CD14-positive monocyte (primary cell): ENCODE measurements at regions not wholly inside any gene's neighbourhood (a gene's known extent, or its start where the extent isn't known, plus 50 kb on each side); places are given as distances from the start of the nearest gene placed in this dataset.

Experiments
- DNase-seq, 3 donors: peaks; one replicate each; pipeline ENCODE4 v3.0.0-alpha.2; 2011 to 2022
- H2AFZ ChIP-seq: 2 replicates; pipeline ENCODE4 v1.6.0; 2012; ENCODE audit warnings: mild to moderate bottlenecking, low read depth, low read length, inconsistent platforms; ENCODE audit not compliant: insufficient read depth, poor library complexity, severe bottlenecking
- H3K27ac ChIP-seq, 2 donors: 1 replicate in 1 of 2; 2 replicates in 1 of 2; pipeline ENCODE4 v1.5.1; 2012 to 2013; ENCODE audit warnings: low read length in 2 of 2, control low read depth in 1 of 2, inconsistent platforms in 1 of 2, low read depth in 1 of 2, mild to moderate bottlenecking in 1 of 2
- H3K27me3 ChIP-seq, 2 donors: one replicate each; pipeline versions ENCODE4 v1.6.0 to v1.6.1; 2011 to 2013; ENCODE audit warnings: low read length in 2 of 2; ENCODE audit not compliant: control insufficient read depth in 2 of 2, insufficient read depth in 2 of 2
- H3K36me3 ChIP-seq, 2 donors: replicated peaks in 1 of 2; 1 replicate in 1 of 2; 2 replicates in 1 of 2; pipeline versions ENCODE4 v1.5.1 to v1.6.1; 2012 to 2013; ENCODE audit warnings: low read length in 2 of 2, control low read depth in 1 of 2, inconsistent platforms in 1 of 2, mild to moderate bottlenecking in 1 of 2; ENCODE audit not compliant: insufficient read depth in 2 of 2, control insufficient read depth in 1 of 2
- H3K4me1 ChIP-seq, 2 donors: 1 replicate in 1 of 2; 2 replicates in 1 of 2; pipeline versions ENCODE4 v1.5.1 to v1.6.1; 2012 to 2013; ENCODE audit warnings: low read length in 2 of 2, control low read depth in 1 of 2, inconsistent platforms in 1 of 2, mild to moderate bottlenecking in 1 of 2, moderate library complexity in 1 of 2; ENCODE audit not compliant: insufficient read depth in 2 of 2, control insufficient read depth in 1 of 2
- H3K4me2 ChIP-seq: replicated peaks from 2 replicates; pipeline ENCODE3; 2012; ENCODE audit warnings: low read length, moderate library complexity, mild to moderate bottlenecking; ENCODE audit not compliant: poor library complexity, severe bottlenecking; ENCODE audit errors: extremely low read depth
- H3K4me3 ChIP-seq, 3 experiments: fragments of 200-600 bp in 1 of 3; sonication (generic) in 1 of 3; replicated peaks in 1 of 3; 1 replicate in 2 of 3; 2 replicates in 1 of 3; pipeline ENCODE4 v1.5.1; 2011 to 2013; ENCODE audit warnings: low read length in 3 of 3, mild to moderate bottlenecking in 3 of 3, control low read depth in 2 of 3, low read depth in 2 of 3, inconsistent platforms in 1 of 3, moderate library complexity in 1 of 3
- H3K79me2 ChIP-seq: 2 replicates; pipeline ENCODE4 v1.6.0; 2012; ENCODE audit warnings: mild to moderate bottlenecking, control low read depth, inconsistent platforms, low read length, moderate library complexity; ENCODE audit not compliant: insufficient read depth
- H3K9ac ChIP-seq: 2 replicates; pipeline ENCODE4 v1.6.0; 2017; ENCODE audit warnings: low read length, mild to moderate bottlenecking; ENCODE audit not compliant: insufficient read depth, poor library complexity, severe bottlenecking
- H3K9me3 ChIP-seq, 2 donors: replicated peaks in 1 of 2; 1 replicate in 1 of 2; 2 replicates in 1 of 2; pipeline versions ENCODE4 v1.5.1 to v1.6.1; 2012 to 2013; ENCODE audit warnings: low read length in 2 of 2, control low read depth in 1 of 2; ENCODE audit not compliant: control insufficient read depth in 1 of 2, insufficient read depth in 1 of 2
- H4K20me1 ChIP-seq: 2 replicates; pipeline ENCODE4 v1.6.0; 2012; ENCODE audit warnings: mild to moderate bottlenecking, low read length, control low read depth, moderate library complexity; ENCODE audit not compliant: insufficient read depth
- H3K27ac Mint-ChIP-seq, 7 donors: one replicate each; pipeline ENCODE4 v1.8.0; 2020; ENCODE audit warnings: mild to moderate bottlenecking in 7 of 7, mixed read lengths in 7 of 7, moderate library complexity in 6 of 7, inconsistent platforms in 2 of 7
- H3K27me3 Mint-ChIP-seq, 3 donors: one replicate each; pipeline ENCODE4 v1.8.0; 2021 to 2022; ENCODE audit warnings: low read depth in 3 of 3, mild to moderate bottlenecking in 3 of 3, mixed read lengths in 3 of 3, moderate library complexity in 3 of 3, inconsistent platforms in 1 of 3
- H3K36me3 Mint-ChIP-seq, 2 donors: one replicate each; pipeline ENCODE4 v1.8.0; 2020; ENCODE audit warnings: mixed read lengths in 2 of 2, inconsistent platforms in 1 of 2, mild to moderate bottlenecking in 1 of 2
- H3K4me1 Mint-ChIP-seq: one replicate; pipeline ENCODE4 v1.8.0; 2020; ENCODE audit warnings: mild to moderate bottlenecking, mixed read lengths
- H3K4me3 Mint-ChIP-seq, 2 donors: one replicate each; pipeline ENCODE4 v1.8.0; 2020; ENCODE audit warnings: mild to moderate bottlenecking in 2 of 2, mixed read lengths in 2 of 2, moderate library complexity in 1 of 2
- H3K9me3 Mint-ChIP-seq, 7 donors: one replicate each; pipeline ENCODE4 v1.8.0; 2020 to 2022; ENCODE audit warnings: mixed read lengths in 7 of 7, mild to moderate bottlenecking in 6 of 7, moderate library complexity in 6 of 7, inconsistent platforms in 2 of 7
- CTCF ChIP-seq: fragments of 200-600 bp; IDR thresholded peaks from one replicate; pipeline ENCODE4 v1.8.0; 2022; ENCODE audit warnings: antibody characterized with exemption, mild to moderate bottlenecking
- WGBS: methylation state at CpG from one replicate; pipeline ENCODE4 v1.1.5; 2013; ENCODE audit warnings: missing lambda C conversion rate; ENCODE audit not compliant: insufficient coverage; 5-methylcytosine and 5-hydroxymethylcytosine counted together
- intact Hi-C, 2 donors: fragments of 100-400 bp; cut with micrococcal nuclease; formaldehyde crosslinking; loops; one replicate each; pipeline versions ENCODE4 v1.15.0 to v1.15.1; 2023

GRCh38 chr3:88343264-88343663, 193.5 kb downstream of the C3orf38 start:
- no peak for TF ChIP-seq CTCF
- Histone ChIP-seq H3K9ac (no peak overlapping the region), H3K27ac (no peak overlapping the region), H3K27me3 (no peaks in the 10 kb centered on the region), H3K4me2 (no peak overlapping the region), H3K9me3 (no peaks in the 10 kb centered on the region), H4K20me1 (no peaks in the 10 kb centered on the region), H2AFZ (no peak overlapping the region), H3K4me3 (no peak overlapping the region), H3K36me3 (no peaks in the 10 kb centered on the region), H3K79me2 (no peaks in the 10 kb centered on the region), H3K4me1 (no peaks in the 10 kb centered on the region)
- Mint-ChIP-seq H3K4me3 (no peak overlapping the region), H3K4me1 (no peaks in the 10 kb centered on the region), H3K27ac (no peak overlapping the region), H3K9me3 (peaks cover 0 to 3% (median 2%) of the 10 kb centered on the region in 7 donors), H3K36me3 (no peaks in the 10 kb centered on the region), H3K27me3 (no peaks in the 10 kb centered on the region)
- intact Hi-C loops: no loop called here
- DNase-seq: no peak
- no CpG with 5 or more reads among the region's 2 CpGs for WGBS

GRCh38 chr3:88346643-88347042, 196.9 kb downstream of the C3orf38 start:
- 100% methylated on average over 1 of the region's 2 CpGs for WGBS
- H3K9me3 ChIP-seq: no peaks in the 10 kb centered on the region
- intact Hi-C loops: no loop called here
- H3K4me1 ChIP-seq: no peaks in the 10 kb centered on the region
- H3K4me3 ChIP-seq: no peak overlapping the region
- H3K4me1 Mint-ChIP-seq: no peaks in the 10 kb centered on the region
- no peaks in the 10 kb centered on the region for H4K20me1 ChIP-seq
- no peaks in the 10 kb centered on the region for H3K27me3 Mint-ChIP-seq
- DNase-seq: no peak
- no peak overlapping the region for H3K9ac ChIP-seq
- no peak overlapping the region for H3K27ac ChIP-seq
- H3K9me3 Mint-ChIP-seq: peaks cover 0 to 6% (median 0%) of the 10 kb centered on the region in 7 donors
- no peak overlapping the region for H3K27ac Mint-ChIP-seq
- H3K36me3 Mint-ChIP-seq: no peaks in the 10 kb centered on the region
- H3K36me3 ChIP-seq: no peaks in the 10 kb centered on the region
- no peak overlapping the region for H3K4me2 ChIP-seq
- no peaks in the 10 kb centered on the region for H3K79me2 ChIP-seq
- no peak for TF ChIP-seq CTCF
- H3K4me3 Mint-ChIP-seq: no peak overlapping the region
- no peak overlapping the region for H2AFZ ChIP-seq
- H3K27me3 ChIP-seq: no peaks in the 10 kb centered on the region
